ENCODE measurements at regions not wholly inside any gene's neighbourhood (a gene's known extent, or its start where the extent isn't known, plus 50 kb on each side); places are given as distances from the start of the nearest gene placed in this dataset.

DNA sequence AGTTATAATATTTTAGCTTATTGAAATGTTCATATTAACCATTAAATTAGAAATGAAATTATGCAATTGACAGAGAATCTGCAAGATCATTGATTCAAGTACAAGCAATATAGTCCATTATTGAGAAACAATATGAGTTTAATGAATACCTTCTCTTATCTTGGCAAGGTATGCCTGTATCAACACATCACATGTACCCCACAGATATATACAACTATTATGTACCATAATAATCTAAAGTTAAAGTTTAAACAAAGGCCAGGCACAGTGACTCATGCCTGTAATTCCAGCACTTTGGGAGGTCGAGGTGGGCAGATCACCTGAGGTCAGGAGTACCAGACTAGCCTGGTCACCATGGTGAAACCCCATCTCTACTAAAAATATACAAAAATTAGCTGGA, 514.7 kb downstream of the PCDH7 start:
- no peak overlapping the region for H3K14ac ChIP-seq (ENCODE audit: insufficient read length)
- H3K9ac ChIP-seq (replicated peaks in 1 of 4; ENCODE audit: extremely low read depth in 1 of 4, low read depth in 3 of 4, low read length in 3 of 4) = no peak overlapping the region
- 85% methylated on average over 1 of the region's 1 CpG; no CpG with 5 or more reads in 1 of the 2 experiments for WGBS, 2 experiments (ENCODE audit: extremely low coverage in 1 of 2, insufficient coverage in 1 of 2, insufficient read length in 1 of 2, insufficient replicate concordance in 2 of 2, low coverage in 1 of 2, low lambda C conversion rate in 2 of 2, missing lambda C conversion rate in 1 of 2)
- H3K23ac ChIP-seq (ENCODE audit: insufficient read length) = no peak overlapping the region
- H2AFZ ChIP-seq (ENCODE audit: low read length) = no peak overlapping the region
- peaks cover 0 to 3% (median under 1%) of the 10 kb centered on the region in 4 experiments; a peak in 4 of 7 replicates for H3K4me1 ChIP-seq (replicated peaks in 1 of 4; ENCODE audit: control insufficient read depth in 3 of 4, insufficient read depth in 4 of 4, low read length in 3 of 4)
- no peak overlapping the region for H3K56ac ChIP-seq (replicated peaks; ENCODE audit: insufficient read length, low read depth, low read length)
- no peak overlapping the region for H3K4me3 ChIP-seq (ENCODE audit: extremely low read depth in 1 of 4, insufficient read depth in 2 of 4, low read depth in 3 of 4, low read length in 4 of 4)
- no peaks in the 10 kb centered on the region for H3K79me2 ChIP-seq (ENCODE audit: control insufficient read depth in 1 of 2, insufficient read depth in 2 of 2, low read length in 2 of 2)
- H4K20me1 ChIP-seq (replicated peaks in 1 of 2; ENCODE audit: control insufficient read depth in 1 of 2, insufficient read depth in 2 of 2, low read length in 2 of 2) = no peaks in the 10 kb centered on the region
- H4K5ac ChIP-seq (ENCODE audit: insufficient read length, low read depth, low read length) = no peak overlapping the region
- H2AK5ac ChIP-seq (ENCODE audit: low read depth, low read length) = no peak overlapping the region
- H3K18ac ChIP-seq (ENCODE audit: extremely low read depth, low read length) = no peak overlapping the region
- no peaks in the 10 kb centered on the region for H3K36me3 ChIP-seq (ENCODE audit: control insufficient read depth in 2 of 4, insufficient read depth in 4 of 4, low read length in 3 of 4)
- H3K9me3 ChIP-seq (ENCODE audit: insufficient read depth in 2 of 2, low read depth in 1 of 2, low read length in 1 of 2) = peaks cover 0 to 6% of the 10 kb centered on the region in 2 experiments; a peak in 3 of 4 replicates
- DNase-seq (ENCODE audit: low read depth in 1 of 2, low spot score in 2 of 2) (no peak), FAIRE-seq (no peak)
- H2BK15ac ChIP-seq (ENCODE audit: low read length) = no peak overlapping the region
- H2BK20ac ChIP-seq (ENCODE audit: low read length) = no peak overlapping the region
- H4K91ac ChIP-seq (replicated peaks; ENCODE audit: insufficient read length, low read length) = no peak overlapping the region
- H3K4ac ChIP-seq (replicated peaks; ENCODE audit: insufficient read length, low read depth, low read length) = no peak overlapping the region
- H3K27me3 ChIP-seq (replicated peaks in 1 of 4; ENCODE audit: control insufficient read depth in 3 of 4, extremely low read depth in 1 of 4, insufficient read depth in 3 of 4, low read length in 3 of 4) = no peaks in the 10 kb centered on the region
- H3K23me2 ChIP-seq (ENCODE audit: low read depth, low read length) = no peaks in the 10 kb centered on the region
- POLR2A ChIA-PET (ENCODE audit: partially characterized antibody) = no interaction called here
- H3K79me1 ChIP-seq (ENCODE audit: low read depth, low read length) = no peaks in the 10 kb centered on the region
- H2BK120ac ChIP-seq (replicated peaks; ENCODE audit: low read depth, low read length) = no peak overlapping the region
- H4K8ac ChIP-seq (ENCODE audit: extremely low read depth, insufficient read depth, low read length) = no peak overlapping the region
- H3K4me2 ChIP-seq (ENCODE audit: insufficient read depth in 1 of 2, low read depth in 2 of 2, low read length in 2 of 2) = no peak overlapping the region
- no peak overlapping the region for H2BK12ac ChIP-seq (ENCODE audit: low read depth, low read length)
- H3K27ac ChIP-seq (ENCODE audit: low read depth, low read length) = no peak overlapping the region; the same call in 1 of the 2 replicates
- CTCF ChIA-PET (ENCODE audit: partially characterized antibody) = no interaction called here
- 0 out of 2 replicates have a peak overlapping the region, but pooled peaks have one; percentile 22 for H2BK5ac ChIP-seq (ENCODE audit: low read depth, low read length)
- TF ChIP-seq BCL11A (IDR thresholded peaks at IDR 0.05; ENCODE audit: low read depth in 2 of 2, low read length in 2 of 2) = no peak
- TF ChIP-seq SIX5 (IDR thresholded peaks at IDR 0.05; ENCODE audit: low read depth, low read length) = no peak
- no peak for TF ChIP-seq PHF8 (conservative IDR thresholded peaks at IDR 0.05; ENCODE audit: low read depth, low read length)
- no peak for TF ChIP-seq SUZ12 (IDR thresholded peaks at IDR 0.05; ENCODE audit: low read length)
- no peak for TF ChIP-seq ATF2 (IDR thresholded peaks at IDR 0.05; ENCODE audit: low read length)
- no peak for TF ChIP-seq TAF1 (IDR thresholded peaks at IDR 0.05; ENCODE audit: low read depth, low read length)
- no peak for TF ChIP-seq ZNF274 (IDR thresholded peaks at IDR 0.05; ENCODE audit: borderline replicate concordance, extremely low read depth, low read length)
- TF ChIP-seq POLR2A (IDR thresholded peaks at IDR 0.05; ENCODE audit: control extremely low read depth in 1 of 2, low read depth in 2 of 2, low read length in 2 of 2) = no peak
- TF ChIP-seq GTF2F1 (IDR thresholded peaks at IDR 0.05; ENCODE audit: borderline replicate concordance, low read depth, low read length) = no peak
- TF ChIP-seq HDAC2 (IDR thresholded peaks at IDR 0.05; ENCODE audit: borderline replicate concordance in 1 of 2, low read depth in 2 of 2, low read length in 2 of 2) = no peak
- no peak for TF ChIP-seq NANOG (IDR thresholded peaks at IDR 0.05; ENCODE audit: insufficient read depth, low read depth, low read length, poor library complexity, severe bottlenecking)
- no peak for TF ChIP-seq FOSL1 (IDR thresholded peaks at IDR 0.05; ENCODE audit: insufficient read depth, low read depth, low read length)
- TF ChIP-seq POU5F1 (IDR thresholded peaks at IDR 0.05; ENCODE audit: low read depth, low read length) = no peak
